Neuronal stem cell (in vitro differentiated cells): ENCODE measurements at regions not wholly inside any gene's neighbourhood (a gene's known extent, or its start where the extent isn't known, plus 50 kb on each side); places are given as distances from the start of the nearest gene placed in this dataset.

Source experiments
- DNase-seq: peaks from one replicate; pipeline ENCODE4 v3.0.0-alpha.2; 2013; ENCODE audit warnings: low spot score
- H2AFZ ChIP-seq: one replicate; pipeline ENCODE4 v1.6.1; 2013; ENCODE audit warnings: mild to moderate bottlenecking, low read length, inconsistent platforms
- H2AK5ac ChIP-seq: 2 replicates; pipeline ENCODE4 v1.6.1; 2013; ENCODE audit warnings: low read depth, mild to moderate bottlenecking, inconsistent platforms, low read length, moderate library complexity, mixed read lengths
- H2BK120ac ChIP-seq: 2 replicates; pipeline ENCODE4 v1.6.1; 2013; ENCODE audit warnings: low read depth, mild to moderate bottlenecking, inconsistent platforms, low read length, moderate library complexity, mixed read lengths
- H2BK12ac ChIP-seq: one replicate; pipeline ENCODE4 v1.6.1; 2013; ENCODE audit warnings: low read length, inconsistent platforms
- H2BK15ac ChIP-seq: 2 replicates; pipeline ENCODE4 v1.6.1; 2013; ENCODE audit warnings: mild to moderate bottlenecking, low read length, inconsistent platforms, mixed read lengths
- H2BK5ac ChIP-seq: one replicate; pipeline ENCODE4 v1.6.1; 2013; ENCODE audit warnings: inconsistent platforms, mild to moderate bottlenecking, low read length, moderate library complexity
- H3K14ac ChIP-seq: one replicate; pipeline ENCODE4 v1.6.1; 2013; ENCODE audit warnings: low read length, inconsistent platforms
- H3K18ac ChIP-seq: 2 replicates; pipeline ENCODE4 v1.6.1; 2013; ENCODE audit warnings: low read length, inconsistent platforms
- H3K23ac ChIP-seq: 2 replicates; pipeline ENCODE4 v1.6.1; 2013; ENCODE audit warnings: low read depth, mild to moderate bottlenecking, mixed read lengths, low read length, inconsistent platforms; ENCODE audit not compliant: poor library complexity
- H3K27ac ChIP-seq: replicated peaks from 3 replicates; pipeline ENCODE4 v1.5.1; 2013; ENCODE audit warnings: low read length, inconsistent platforms
- H3K27me3 ChIP-seq, 3 experiments: 2 replicates each; pipeline ENCODE4 v1.6.1; 2013; ENCODE audit warnings: low read length in 3 of 3, mild to moderate bottlenecking in 2 of 3, inconsistent platforms in 1 of 3, low read depth in 1 of 3, mixed read lengths in 1 of 3, moderate library complexity in 1 of 3; ENCODE audit not compliant: control insufficient read depth in 3 of 3, insufficient read depth in 3 of 3
- H3K36me3 ChIP-seq, 2 donors: replicated peaks in 1 of 2; 2 replicates each; pipeline ENCODE4 v1.6.1; 2013; ENCODE audit warnings: low read length in 2 of 2; ENCODE audit not compliant: control insufficient read depth in 2 of 2, insufficient read depth in 2 of 2
- H3K4ac ChIP-seq: 2 replicates; pipeline ENCODE4 v1.6.1; 2013; ENCODE audit warnings: inconsistent platforms, mild to moderate bottlenecking, low read length, moderate library complexity
- H3K4me1 ChIP-seq, 2 donors: 1 replicate in 1 of 2; 2 replicates in 1 of 2; pipeline ENCODE4 v1.6.1; 2013; ENCODE audit warnings: low read length in 2 of 2, low read depth in 1 of 2; ENCODE audit not compliant: control insufficient read depth in 2 of 2, insufficient read depth in 1 of 2
- H3K4me2 ChIP-seq: one replicate; pipeline ENCODE4 v1.6.1; 2013; ENCODE audit warnings: mild to moderate bottlenecking, low read length, inconsistent platforms; ENCODE audit not compliant: insufficient read depth, poor library complexity, severe bottlenecking
- H3K4me3 ChIP-seq, 2 donors: 2 replicates each; pipeline ENCODE4 v1.5.1; 2013; ENCODE audit warnings: low read length in 2 of 2, mild to moderate bottlenecking in 2 of 2, inconsistent platforms in 1 of 2, moderate library complexity in 1 of 2
- H3K79me1 ChIP-seq: one replicate; pipeline ENCODE4 v1.6.1; 2013; ENCODE audit warnings: low read depth, mild to moderate bottlenecking, inconsistent platforms, low read length, moderate library complexity
- H3K9ac ChIP-seq: one replicate; pipeline ENCODE4 v1.6.1; 2013; ENCODE audit warnings: mild to moderate bottlenecking, low read depth, low read length, inconsistent platforms; ENCODE audit not compliant: poor library complexity
- H3K9me3 ChIP-seq, 2 donors: replicated peaks in 1 of 2; 2 replicates each; pipeline versions ENCODE3 to v1.6.1; 2013; ENCODE audit warnings: low read length in 2 of 2, mild to moderate bottlenecking in 2 of 2, inconsistent platforms in 1 of 2, low read depth in 1 of 2, mixed read lengths in 1 of 2, moderate library complexity in 1 of 2; ENCODE audit not compliant: control insufficient read depth in 2 of 2, insufficient read depth in 1 of 2
- H4K8ac ChIP-seq: one replicate; pipeline ENCODE4 v1.6.1; 2013; ENCODE audit warnings: low read depth, mild to moderate bottlenecking, inconsistent platforms, low read length, moderate library complexity
- H4K91ac ChIP-seq: one replicate; pipeline ENCODE4 v1.6.1; 2013; ENCODE audit warnings: low read length, low read depth, mild to moderate bottlenecking, inconsistent platforms; ENCODE audit not compliant: poor library complexity
- WGBS, 2 donors: extraction: QIAGEN DNeasy Blood & Tissue Kit; methylation state at CpG; one replicate each; pipeline ENCODE4 v1.1.7; 2013; ENCODE audit warnings: missing lambda C conversion rate in 2 of 2, mixed read lengths in 1 of 2; ENCODE audit not compliant: insufficient read length in 2 of 2, insufficient replicate concordance in 1 of 2; ENCODE audit errors: extremely low coverage in 2 of 2; 5-methylcytosine and 5-hydroxymethylcytosine counted together

GRCh38 chr5:82494942-82495341 lies 216.8 kb upstream of the RPS23 start:
- no peak overlapping the region for H2BK15ac ChIP-seq
- no peak overlapping the region for H3K18ac ChIP-seq
- no peak overlapping the region for H4K8ac ChIP-seq
- no peak overlapping the region for H2AFZ ChIP-seq
- no peaks in the 10 kb centered on the region for H3K79me1 ChIP-seq
- no peaks in the 10 kb centered on the region for H3K9me3 ChIP-seq
- no peak overlapping the region for H2BK12ac ChIP-seq
- peaks cover 0 to 1% of the 10 kb centered on the region in 2 donors for H3K4me1 ChIP-seq
- DNase-seq = no peak
- no peak overlapping the region for H2AK5ac ChIP-seq
- no peak overlapping the region for H3K27ac ChIP-seq
- no peak overlapping the region for H2BK5ac ChIP-seq
- no peak overlapping the region for H2BK120ac ChIP-seq
- no peak overlapping the region for H3K9ac ChIP-seq
- no peak overlapping the region for H3K14ac ChIP-seq
- H3K4ac ChIP-seq = no peak overlapping the region
- no peak overlapping the region for H3K4me3 ChIP-seq
- H4K91ac ChIP-seq = no peak overlapping the region
- H3K4me2 ChIP-seq = no peak overlapping the region
- H3K27me3 ChIP-seq = no peaks in the 10 kb centered on the region
- H3K23ac ChIP-seq = no peak overlapping the region
- H3K36me3 ChIP-seq = no peaks in the 10 kb centered on the region

DNA sequence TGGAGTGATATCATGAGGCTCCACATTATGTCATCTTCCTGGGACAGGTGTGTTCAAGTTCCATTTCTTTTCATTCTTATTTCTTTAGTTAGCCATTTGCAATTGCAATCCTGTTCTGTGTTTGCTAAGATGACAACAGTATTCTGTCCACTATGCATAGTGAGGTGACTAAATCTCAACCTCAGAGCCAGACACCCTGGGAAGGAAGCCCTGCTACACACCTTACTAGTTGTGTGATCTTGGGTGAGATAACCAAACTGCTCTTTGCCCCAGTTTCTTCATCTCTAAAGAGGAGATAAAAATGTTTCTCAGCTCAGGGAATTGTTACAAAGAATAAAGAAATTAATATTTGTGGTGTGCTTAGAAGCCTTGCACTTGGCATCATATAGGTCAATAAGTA lies 215.1 kb upstream of the RPS23 start:
- no peak overlapping the region for H3K9ac ChIP-seq
- no peak overlapping the region for H3K14ac ChIP-seq
- peaks cover 0 to 1% of the 10 kb centered on the region in 2 donors for H3K4me1 ChIP-seq
- H4K8ac ChIP-seq = no peak overlapping the region
- no peaks in the 10 kb centered on the region for H3K79me1 ChIP-seq
- H3K27ac ChIP-seq = no peak overlapping the region
- no peak overlapping the region for H2AFZ ChIP-seq
- no peak overlapping the region for H3K4me2 ChIP-seq
- H3K27me3 ChIP-seq = no peaks in the 10 kb centered on the region
- no peak overlapping the region for H3K18ac ChIP-seq
- no peak overlapping the region for H3K4ac ChIP-seq
- no peak overlapping the region for H2BK15ac ChIP-seq
- H2BK5ac ChIP-seq = no peak overlapping the region
- H3K36me3 ChIP-seq = no peaks in the 10 kb centered on the region
- no peak for DNase-seq
- H2BK12ac ChIP-seq = no peak overlapping the region
- H3K23ac ChIP-seq = no peak overlapping the region
- H2AK5ac ChIP-seq = no peak overlapping the region
- H2BK120ac ChIP-seq = no peak overlapping the region
- H3K9me3 ChIP-seq = no peaks in the 10 kb centered on the region
- H4K91ac ChIP-seq = no peak overlapping the region
- H3K4me3 ChIP-seq = no peak overlapping the region

- no peak overlapping the region for H3K4me2 ChIP-seq
- H2BK15ac ChIP-seq = no peak overlapping the region
- no peak overlapping the region for H3K23ac ChIP-seq
- H2BK12ac ChIP-seq = no peak overlapping the region
- H3K27me3 ChIP-seq = no peaks in the 10 kb centered on the region
- H4K91ac ChIP-seq = no peak overlapping the region
- H3K18ac ChIP-seq = no peak overlapping the region
- H4K8ac ChIP-seq = no peak overlapping the region
- H3K4ac ChIP-seq = no peak overlapping the region
- no peak for DNase-seq
- H2BK120ac ChIP-seq = no peak overlapping the region
- H2AFZ ChIP-seq = no peak overlapping the region
- no peaks in the 10 kb centered on the region for H3K36me3 ChIP-seq
- H3K4me1 ChIP-seq = peaks cover 0 to 1% of the 10 kb centered on the region in 2 donors
- H3K9me3 ChIP-seq = no peaks in the 10 kb centered on the region
- H2BK5ac ChIP-seq = no peak overlapping the region
- no peaks in the 10 kb centered on the region for H3K79me1 ChIP-seq
- H3K4me3 ChIP-seq = no peak overlapping the region
- no CpG with 5 or more reads among the region's 1 CpG for WGBS, 2 donors
- no peak overlapping the region for H3K9ac ChIP-seq
- H2AK5ac ChIP-seq = no peak overlapping the region
- no peak overlapping the region for H3K14ac ChIP-seq
- H3K27ac ChIP-seq = no peak overlapping the region
Measured at GRCh38 chr5:82491397-82491796, 213.2 kb upstream of the RPS23 start.

DNA sequence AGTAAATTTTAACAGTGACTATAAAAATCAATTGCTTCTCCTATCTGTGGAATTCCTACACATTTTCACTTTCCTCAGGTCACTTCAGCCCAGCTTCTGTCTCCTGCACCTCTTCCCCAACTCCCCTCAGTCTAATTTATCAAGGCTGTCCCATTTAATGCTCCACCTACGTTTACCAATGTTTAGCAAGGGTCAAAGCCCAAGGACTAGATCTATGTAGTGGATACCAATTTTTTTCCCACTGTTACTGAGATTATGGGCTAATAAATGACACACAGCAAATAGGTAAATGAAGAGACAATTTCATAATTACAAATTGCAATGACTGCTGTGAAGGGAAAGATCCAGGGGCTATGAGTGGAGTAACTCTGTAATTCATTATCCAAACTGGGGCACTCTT lies 211.5 kb upstream of the RPS23 start:
- no CpG with 5 or more reads among the region's 1 CpG for WGBS, 2 donors

More for the DNA sequence above, 211.5 kb upstream of the RPS23 start:
- Histone ChIP-seq H3K27ac (no peak overlapping the region), H3K79me1 (no peaks in the 10 kb centered on the region), H2BK15ac (no peak overlapping the region), H3K14ac (no peak overlapping the region), H3K18ac (no peak overlapping the region), H3K23ac (no peak overlapping the region), H2AFZ (no peak overlapping the region), H3K36me3 (no peaks in the 10 kb centered on the region), H2AK5ac (no peak overlapping the region), H2BK5ac (no peak overlapping the region), H3K4me1 (peaks cover 0 to 1% of the 10 kb centered on the region in 2 donors), H3K27me3 (no peaks in the 10 kb centered on the region), H2BK12ac (no peak overlapping the region), H3K4ac (no peak overlapping the region), H3K4me2 (no peak overlapping the region), H2BK120ac (no peak overlapping the region), H4K8ac (no peak overlapping the region), H3K9me3 (no peaks in the 10 kb centered on the region), H4K91ac (no peak overlapping the region), H3K9ac (no peak overlapping the region), H3K4me3 (no peak overlapping the region)
- no peak for DNase-seq
